ENCODE measurements at regions not wholly inside any gene's neighbourhood (a gene's known extent, or its start where the extent isn't known, plus 50 kb on each side); places are given as distances from the start of the nearest gene placed in this dataset.
A peak's percentile ranks its signal among the peaks of the same experiment; 100 is the strongest.
"Not testable (repeated sequence)": the region's sequence is repeated elsewhere in the genome, so short reads cannot be mapped to it uniquely, and the experiment has no call there.

GRCh38 chr2:225254363-225254762, 145.1 kb upstream of the NYAP2 start:
- DNase-seq (ENCODE audit: low read depth), result no peak

GRCh38 chr2:225244933-225245332, 154.6 kb upstream of the NYAP2 start:
- no peak for DNase-seq (ENCODE audit: low read depth)

- no peak for DNase-seq (ENCODE audit: low read depth)
These were observed 162.7 kb upstream of the NYAP2 start for GRCh38 chr2:225236769-225237323.

GRCh38 chr2:225233234-225233633, 166.3 kb upstream of the NYAP2 start:
- DNase-seq (ENCODE audit: low read depth), result peak; percentile 93

- no peak for DNase-seq (ENCODE audit: low read depth)
These were observed 167.6 kb upstream of the NYAP2 start for GRCh38 chr2:225231900-225232299.

GRCh38 chr2:225229346-225229745, 170.2 kb upstream of the NYAP2 start:
- DNase-seq (ENCODE audit: low read depth), result not testable (repeated sequence)

GRCh38 chr2:225226441-225226840, 173.1 kb upstream of the NYAP2 start:
- DNase-seq (ENCODE audit: low read depth), result no peak

GRCh38 chr2:225223301-225223700, 176.2 kb upstream of the NYAP2 start:
- no peak for DNase-seq (ENCODE audit: low read depth)

- DNase-seq (ENCODE audit: low read depth), result no peak
These were observed 165.2 kb upstream of the DOCK10 start for GRCh38 chr2:225207471-225207870.

GRCh38 chr2:225207043-225207442, 164.8 kb upstream of the DOCK10 start:
- no peak for DNase-seq (ENCODE audit: low read depth)

GRCh38 chr2:225196579-225196978, 154.3 kb upstream of the DOCK10 start:
- DNase-seq (ENCODE audit: low read depth), result no peak

GRCh38 chr2:225192869-225193268, 150.6 kb upstream of the DOCK10 start:
- peak; percentile 24 for DNase-seq (ENCODE audit: low read depth)

- DNase-seq (ENCODE audit: low read depth), result no peak
These were observed 148.7 kb upstream of the DOCK10 start for GRCh38 chr2:225190987-225191386.

GRCh38 chr2:225184948-225185347, 142.7 kb upstream of the DOCK10 start:
- DNase-seq (ENCODE audit: low read depth), result no peak

GRCh38 chr2:225182126-225182525, 139.9 kb upstream of the DOCK10 start:
- no peak for DNase-seq (ENCODE audit: low read depth)

- peak; percentile 89 for DNase-seq (ENCODE audit: low read depth)
These were observed 134.8 kb upstream of the DOCK10 start for GRCh38 chr2:225177098-225177497.

GRCh38 chr2:225173909-225174308, 131.6 kb upstream of the DOCK10 start:
- no peak for DNase-seq (ENCODE audit: low read depth)

- DNase-seq (ENCODE audit: low read depth), result no peak
These were observed 129.1 kb upstream of the DOCK10 start for GRCh38 chr2:225171350-225171749.

GRCh38 chr2:225170162-225170561, 127.9 kb upstream of the DOCK10 start:
- no peak for DNase-seq (ENCODE audit: low read depth)

GRCh38 chr2:225169396-225169795, 127.1 kb upstream of the DOCK10 start:
- no peak for DNase-seq (ENCODE audit: low read depth)

GRCh38 chr2:225165052-225165451, 122.8 kb upstream of the DOCK10 start:
- peak; percentile 75 for DNase-seq (ENCODE audit: low read depth)

- no peak for DNase-seq (ENCODE audit: low read depth)
These were observed 122.3 kb upstream of the DOCK10 start for GRCh38 chr2:225164401-225165050.

GRCh38 chr2:225158360-225158759, 116.1 kb upstream of the DOCK10 start:
- no peak for DNase-seq (ENCODE audit: low read depth)
